ENCODE measurements at regions not wholly inside any gene's neighbourhood (a gene's known extent, or its start where the extent isn't known, plus 50 kb on each side); places are given as distances from the start of the nearest gene placed in this dataset.

DNA sequence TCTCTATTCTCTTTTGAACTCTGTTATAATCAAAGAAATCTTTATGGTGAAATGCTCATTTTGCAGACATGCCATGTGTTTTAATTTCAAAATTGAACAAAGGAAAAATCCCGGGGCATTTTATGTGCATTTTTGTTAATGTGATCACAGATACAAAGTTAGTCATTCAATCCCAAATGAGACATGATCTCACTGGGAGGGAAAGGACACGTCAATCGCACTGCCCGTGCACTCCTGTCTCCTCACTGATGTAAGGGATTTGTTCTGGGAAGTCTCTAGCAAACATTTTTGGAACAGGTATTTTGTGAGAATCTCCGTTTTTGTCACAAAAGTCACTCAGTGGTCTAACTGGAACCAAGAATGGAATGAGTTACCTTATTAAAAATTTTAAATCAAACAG, 97.9 kb upstream of the RANBP6 start:
- H3K4me2 ChIP-seq (ENCODE audit: low read length), result no peak overlapping the region
- no peak overlapping the region for H2AFZ ChIP-seq (ENCODE audit: low read depth, low read length)
- H3K9me2 ChIP-seq (ENCODE audit: insufficient read depth, low read length), result no peaks in the 10 kb centered on the region
- H3F3A ChIP-seq (ENCODE audit: insufficient read depth, low read length, poor library complexity, severe bottlenecking), result no peaks in the 10 kb centered on the region
- H4K20me1 ChIP-seq (ENCODE audit: insufficient read depth), result no peaks in the 10 kb centered on the region
- H3K9ac ChIP-seq (ENCODE audit: low read length), result no peak overlapping the region
- H3K79me2 ChIP-seq (replicated peaks; ENCODE audit: insufficient read depth, low read length), result no peaks in the 10 kb centered on the region
- no peaks in the 10 kb centered on the region for H3K36me3 ChIP-seq (ENCODE audit: insufficient read depth, low read length)
- H3K9me3 ChIP-seq (ENCODE audit: low read length), result no peaks in the 10 kb centered on the region
- H3K27ac ChIP-seq (ENCODE audit: low read length), result no peak overlapping the region
- H3K4me3 ChIP-seq (ENCODE audit: low read length), result no peak overlapping the region
- TF ChIP-seq TAF1 (IDR thresholded peaks at IDR 0.05; ENCODE audit: low read depth) (no peak), SMC3 (conservative IDR thresholded peaks at IDR 0.05; ENCODE audit: poor library complexity) (no peak), EP300 (conservative IDR thresholded peaks at IDR 0.05; ENCODE audit: poor library complexity, severe bottlenecking) (no peak), MXI1 (conservative IDR thresholded peaks at IDR 0.05; ENCODE audit: poor library complexity, severe bottlenecking) (no peak), POLR2AphosphoS5 (IDR thresholded peaks at IDR 0.05) (no peak), RAD21 (conservative IDR thresholded peaks at IDR 0.05) (no peak), EZH2 (IDR thresholded peaks at IDR 0.05; ENCODE audit: borderline replicate concordance, insufficient read depth, low read length, poor library complexity, severe bottlenecking) (no peak)
- TF ChIP-seq, protein P1, sequence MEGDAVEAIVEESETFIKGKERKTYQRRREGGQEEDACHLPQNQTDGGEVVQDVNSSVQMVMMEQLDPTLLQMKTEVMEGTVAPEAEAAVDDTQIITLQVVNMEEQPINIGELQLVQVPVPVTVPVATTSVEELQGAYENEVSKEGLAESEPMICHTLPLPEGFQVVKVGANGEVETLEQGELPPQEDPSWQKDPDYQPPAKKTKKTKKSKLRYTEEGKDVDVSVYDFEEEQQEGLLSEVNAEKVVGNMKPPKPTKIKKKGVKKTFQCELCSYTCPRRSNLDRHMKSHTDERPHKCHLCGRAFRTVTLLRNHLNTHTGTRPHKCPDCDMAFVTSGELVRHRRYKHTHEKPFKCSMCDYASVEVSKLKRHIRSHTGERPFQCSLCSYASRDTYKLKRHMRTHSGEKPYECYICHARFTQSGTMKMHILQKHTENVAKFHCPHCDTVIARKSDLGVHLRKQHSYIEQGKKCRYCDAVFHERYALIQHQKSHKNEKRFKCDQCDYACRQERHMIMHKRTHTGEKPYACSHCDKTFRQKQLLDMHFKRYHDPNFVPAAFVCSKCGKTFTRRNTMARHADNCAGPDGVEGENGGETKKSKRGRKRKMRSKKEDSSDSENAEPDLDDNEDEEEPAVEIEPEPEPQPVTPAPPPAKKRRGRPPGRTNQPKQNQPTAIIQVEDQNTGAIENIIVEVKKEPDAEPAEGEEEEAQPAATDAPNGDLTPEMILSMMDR (IDR thresholded peaks at IDR 0.05; ENCODE audit: poor library complexity, severe bottlenecking), result no peak
- TF ChIP-seq, protein P2, sequence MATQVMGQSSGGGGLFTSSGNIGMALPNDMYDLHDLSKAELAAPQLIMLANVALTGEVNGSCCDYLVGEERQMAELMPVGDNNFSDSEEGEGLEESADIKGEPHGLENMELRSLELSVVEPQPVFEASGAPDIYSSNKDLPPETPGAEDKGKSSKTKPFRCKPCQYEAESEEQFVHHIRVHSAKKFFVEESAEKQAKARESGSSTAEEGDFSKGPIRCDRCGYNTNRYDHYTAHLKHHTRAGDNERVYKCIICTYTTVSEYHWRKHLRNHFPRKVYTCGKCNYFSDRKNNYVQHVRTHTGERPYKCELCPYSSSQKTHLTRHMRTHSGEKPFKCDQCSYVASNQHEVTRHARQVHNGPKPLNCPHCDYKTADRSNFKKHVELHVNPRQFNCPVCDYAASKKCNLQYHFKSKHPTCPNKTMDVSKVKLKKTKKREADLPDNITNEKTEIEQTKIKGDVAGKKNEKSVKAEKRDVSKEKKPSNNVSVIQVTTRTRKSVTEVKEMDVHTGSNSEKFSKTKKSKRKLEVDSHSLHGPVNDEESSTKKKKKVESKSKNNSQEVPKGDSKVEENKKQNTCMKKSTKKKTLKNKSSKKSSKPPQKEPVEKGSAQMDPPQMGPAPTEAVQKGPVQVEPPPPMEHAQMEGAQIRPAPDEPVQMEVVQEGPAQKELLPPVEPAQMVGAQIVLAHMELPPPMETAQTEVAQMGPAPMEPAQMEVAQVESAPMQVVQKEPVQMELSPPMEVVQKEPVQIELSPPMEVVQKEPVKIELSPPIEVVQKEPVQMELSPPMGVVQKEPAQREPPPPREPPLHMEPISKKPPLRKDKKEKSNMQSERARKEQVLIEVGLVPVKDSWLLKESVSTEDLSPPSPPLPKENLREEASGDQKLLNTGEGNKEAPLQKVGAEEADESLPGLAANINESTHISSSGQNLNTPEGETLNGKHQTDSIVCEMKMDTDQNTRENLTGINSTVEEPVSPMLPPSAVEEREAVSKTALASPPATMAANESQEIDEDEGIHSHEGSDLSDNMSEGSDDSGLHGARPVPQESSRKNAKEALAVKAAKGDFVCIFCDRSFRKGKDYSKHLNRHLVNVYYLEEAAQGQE (IDR thresholded peaks at IDR 0.05; ENCODE audit: borderline replicate concordance), result no peak
- no peaks in the 10 kb centered on the region for H3K27me3 ChIP-seq (ENCODE audit: insufficient read depth, low read depth, low read length)

DNA sequence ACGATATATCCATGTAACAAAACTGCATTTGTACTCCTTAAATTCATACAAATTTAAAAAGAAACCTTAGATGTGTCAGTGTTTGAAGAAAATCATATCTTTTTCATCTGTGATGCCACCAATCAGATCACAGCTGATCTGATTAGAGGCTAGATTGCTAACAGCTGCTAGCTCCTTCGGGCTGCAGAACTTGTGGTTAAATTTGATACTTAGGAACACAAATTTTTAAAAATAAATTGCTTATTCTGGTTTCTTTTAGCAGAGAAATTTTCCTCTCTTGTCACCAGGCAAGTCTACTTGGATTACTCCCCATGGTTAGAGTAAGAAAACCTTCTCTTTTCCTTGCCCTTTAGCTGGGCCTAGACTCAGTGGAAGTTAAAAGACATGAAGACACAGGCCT, 94.6 kb upstream of the RANBP6 start:
- Histone ChIP-seq H3K27ac (ENCODE audit: low read length) (no peak overlapping the region), H3K9ac (ENCODE audit: low read length) (no peak overlapping the region), H3F3A (ENCODE audit: insufficient read depth, low read length, poor library complexity, severe bottlenecking) (no peaks in the 10 kb centered on the region), H3K4me2 (ENCODE audit: low read length) (no peak overlapping the region), H3K9me3 (ENCODE audit: low read length) (no peaks in the 10 kb centered on the region), H3K36me3 (ENCODE audit: insufficient read depth, low read length) (no peaks in the 10 kb centered on the region), H2AFZ (ENCODE audit: low read depth, low read length) (no peak overlapping the region), H3K27me3 (ENCODE audit: insufficient read depth, low read depth, low read length) (no peaks in the 10 kb centered on the region), H4K20me1 (ENCODE audit: insufficient read depth) (no peaks in the 10 kb centered on the region), H3K4me3 (ENCODE audit: low read length) (no peak overlapping the region), H3K9me2 (ENCODE audit: insufficient read depth, low read length) (no peaks in the 10 kb centered on the region), H3K79me2 (replicated peaks; ENCODE audit: insufficient read depth, low read length) (no peaks in the 10 kb centered on the region)
- TF ChIP-seq RAD21 (conservative IDR thresholded peaks at IDR 0.05), result no peak
- TF ChIP-seq, protein P2 (IDR thresholded peaks at IDR 0.05; ENCODE audit: borderline replicate concordance), result no peak
- TF ChIP-seq EZH2 (IDR thresholded peaks at IDR 0.05; ENCODE audit: borderline replicate concordance, insufficient read depth, low read length, poor library complexity, severe bottlenecking), result no peak
- no peak for TF ChIP-seq MXI1 (conservative IDR thresholded peaks at IDR 0.05; ENCODE audit: poor library complexity, severe bottlenecking)
- no peak for TF ChIP-seq SMC3 (conservative IDR thresholded peaks at IDR 0.05; ENCODE audit: poor library complexity)
- TF ChIP-seq, protein P1 (IDR thresholded peaks at IDR 0.05; ENCODE audit: poor library complexity, severe bottlenecking), result no peak
- no peak for TF ChIP-seq EP300 (conservative IDR thresholded peaks at IDR 0.05; ENCODE audit: poor library complexity, severe bottlenecking)
- no peak for TF ChIP-seq TAF1 (IDR thresholded peaks at IDR 0.05; ENCODE audit: low read depth)
- no peak for TF ChIP-seq POLR2AphosphoS5 (IDR thresholded peaks at IDR 0.05)
